GM12878 (cell line): ENCODE measurements at regions not wholly inside any gene's neighbourhood (a gene's known extent, or its start where the extent isn't known, plus 50 kb on each side); places are given as distances from the start of the nearest gene placed in this dataset.

Source experiments
- ATF3 ChIP-seq: IDR thresholded peaks from 2 replicates; pipeline ENCODE4 v1.6.1; 2011; ENCODE audit warnings: low read depth, mild to moderate bottlenecking, low read length, moderate library complexity, borderline replicate concordance; ENCODE audit errors: extremely low read depth
- CTCF ChIP-seq, 3 experiments: IDR thresholded peaks in 2 of 3; conservative IDR thresholded peaks in 1 of 3; 2 replicates each; pipeline ENCODE4 v1.5.1; 2011; ENCODE audit warnings: low read depth in 3 of 3, low read length in 3 of 3, mild to moderate bottlenecking in 3 of 3, control low read depth in 2 of 3, moderate library complexity in 2 of 3, inconsistent platforms in 1 of 3, mixed read lengths in 1 of 3; ENCODE audit not compliant: control insufficient read depth in 2 of 3, insufficient read depth in 1 of 3; ENCODE audit errors: extremely low read depth in 1 of 3
- GABPA ChIP-seq: IDR thresholded peaks from 2 replicates; pipeline ENCODE4 v1.6.1; 2014; ENCODE audit warnings: antibody characterized with exemption, low read depth, mild to moderate bottlenecking, inconsistent platforms
- POLR2A ChIP-seq: IDR thresholded peaks from 2 replicates; pipeline ENCODE4 v1.6.1; 2011; ENCODE audit warnings: low read depth, mild to moderate bottlenecking, low read length
- POLR2AphosphoS2 ChIP-seq: IDR thresholded peaks from 2 replicates; pipeline ENCODE4 v1.6.1; 2011; ENCODE audit warnings: low read depth, mild to moderate bottlenecking, low read length, improper control_type of control experiment, moderate library complexity
- USF1 ChIP-seq: IDR thresholded peaks from 2 replicates; pipeline ENCODE4 v1.6.1; 2011; ENCODE audit warnings: borderline replicate concordance, low read depth, mild to moderate bottlenecking, moderate library complexity, mixed read lengths, low read length; ENCODE audit not compliant: insufficient read depth; ENCODE audit errors: extremely low read length

- TF ChIP-seq ATF3 (no peak), POLR2A (no peak), CTCF (IDR thresholded peaks at IDR 0.05 in 2 of 3, conservative IDR thresholded peaks at IDR 0.05 in 1 of 3; ENCODE audit: control insufficient read depth in 2 of 3, extremely low read depth in 1 of 3, insufficient read depth in 1 of 3, low read depth in 3 of 3, low read length in 3 of 3) (no peak), POLR2AphosphoS2 (no peak), USF1 (no peak), GABPA (no peak)
Observed at GRCh38 chr21:25254491-25255174, 352.6 kb downstream of the MRPL39 start.
